HG03159 (cell line): ENCODE measurements at regions not wholly inside any gene's neighbourhood (a gene's known extent, or its start where the extent isn't known, plus 50 kb on each side); places are given as distances from the start of the nearest gene placed in this dataset.

Source experiments
- ATAC-seq: cut with Tn5 transposase; IDR thresholded peaks from one replicate; pipeline ENCODE4 v1.9.1; 2021; ENCODE audit warnings: mild to moderate bottlenecking, moderate library complexity; ENCODE audit not compliant: unreplicated experiment

GRCh38 chr3:159635047-159635641 lies 353.5 kb upstream of the IL12A start:
- ATAC-seq: no peak

- no peak for ATAC-seq
These were observed 350.6 kb upstream of the IL12A start for GRCh38 chr3:159637883-159638542.

- no peak for ATAC-seq
These were observed 348.4 kb upstream of the IL12A start for GRCh38 chr3:159640225-159640624.

- ATAC-seq: no peak
These were observed 345.2 kb upstream of the IL12A start for GRCh38 chr3:159643406-159643805.

- no peak for ATAC-seq
These were observed 342.8 kb upstream of the IL12A start for GRCh38 chr3:159645874-159646273.

GRCh38 chr3:159649951-159650350 lies 338.7 kb upstream of the IL12A start:
- ATAC-seq: no peak

- no peak for ATAC-seq
These were observed 337.9 kb upstream of the IL12A start for GRCh38 chr3:159650726-159651125.

- ATAC-seq: no peak
These were observed 336.2 kb upstream of the IL12A start for GRCh38 chr3:159652452-159652851.

GRCh38 chr3:159654183-159655134 lies 334.2 kb upstream of the IL12A start:
- ATAC-seq: no peak

- ATAC-seq: no peak
These were observed 333.4 kb upstream of the IL12A start for GRCh38 chr3:159655202-159655601.

GRCh38 chr3:159657176-159657575 lies 331.5 kb upstream of the IL12A start:
- no peak for ATAC-seq

- ATAC-seq: no peak
These were observed 331.0 kb upstream of the IL12A start for GRCh38 chr3:159657629-159658028.

GRCh38 chr3:159660326-159660725 lies 328.3 kb upstream of the IL12A start:
- ATAC-seq: no peak

- ATAC-seq: no peak
These were observed 327.7 kb upstream of the IL12A start for GRCh38 chr3:159660901-159661300.

GRCh38 chr3:159662549-159662948 lies 326.1 kb upstream of the IL12A start:
- ATAC-seq: no peak

- no peak for ATAC-seq
These were observed 324.6 kb upstream of the IL12A start for GRCh38 chr3:159664006-159664405.

GRCh38 chr3:159664653-159665052 lies 324.0 kb upstream of the IL12A start:
- ATAC-seq: no peak

- ATAC-seq: no peak
These were observed 321.4 kb upstream of the IL12A start for GRCh38 chr3:159667261-159667660.

- no peak for ATAC-seq
These were observed 320.2 kb upstream of the IL12A start for GRCh38 chr3:159668461-159668860.

- no peak for ATAC-seq
These were observed 319.6 kb upstream of the IL12A start for GRCh38 chr3:159668990-159669476.

- no peak for ATAC-seq
These were observed 318.9 kb upstream of the IL12A start for GRCh38 chr3:159669766-159670165.
